HG03108 (cell line): ENCODE measurements at regions not wholly inside any gene's neighbourhood (a gene's known extent, or its start where the extent isn't known, plus 50 kb on each side); places are given as distances from the start of the nearest gene placed in this dataset.

Source experiments
- ATAC-seq: cut with Tn5 transposase; IDR thresholded peaks from one replicate; pipeline ENCODE4 v1.9.1; 2021; ENCODE audit warnings: moderate library complexity; ENCODE audit not compliant: unreplicated experiment

GRCh38 chr4:67125636-67126514 lies 419.4 kb downstream of the CENPC start:
- no peak for ATAC-seq

DNA sequence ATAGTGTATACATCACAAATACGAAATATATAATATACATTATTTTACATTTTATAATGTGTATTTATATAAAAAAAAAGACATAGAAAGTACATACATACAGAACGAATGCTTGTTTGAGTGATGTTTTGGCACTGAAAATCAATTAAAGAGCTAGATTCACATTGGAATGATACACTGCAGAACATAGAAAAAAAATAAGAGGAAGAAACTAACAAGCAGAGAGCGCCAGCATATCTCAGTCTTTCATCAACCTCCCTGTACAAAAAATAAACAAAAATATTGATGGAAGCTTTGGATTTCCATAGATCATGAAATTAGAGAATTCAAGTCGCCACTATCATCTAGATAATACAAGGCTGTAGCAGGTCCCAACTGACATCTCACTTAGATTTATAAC lies 420.6 kb downstream of the CENPC start:
- ATAC-seq, result no peak

GRCh38 chr4:67122029-67122428 lies 423.3 kb downstream of the CENPC start:
- ATAC-seq, result no peak

DNA sequence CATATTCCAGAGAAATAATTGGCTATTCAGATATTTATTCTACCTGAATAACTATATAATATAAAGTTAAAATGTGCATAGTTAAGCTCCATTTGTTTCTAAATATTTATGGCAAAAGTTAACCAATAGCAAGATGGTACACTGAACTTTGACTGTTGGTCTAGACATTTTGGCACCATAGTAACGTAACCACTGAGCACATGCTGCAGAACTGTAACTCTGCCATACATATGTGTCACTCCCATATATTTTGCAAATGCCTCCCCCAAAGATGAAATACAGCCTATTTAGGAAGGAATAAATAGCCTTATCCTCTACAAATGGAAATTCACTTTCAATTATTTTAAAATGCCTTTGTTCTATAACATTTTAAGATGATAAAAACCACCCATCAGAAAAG lies 424.9 kb downstream of the CENPC start:
- no peak for ATAC-seq

GRCh38 chr4:67109276-67109675 lies 436.0 kb downstream of the CENPC start:
- ATAC-seq, result no peak

GRCh38 chr4:67106861-67107460 lies 438.3 kb downstream of the CENPC start:
- ATAC-seq, result no peak

DNA sequence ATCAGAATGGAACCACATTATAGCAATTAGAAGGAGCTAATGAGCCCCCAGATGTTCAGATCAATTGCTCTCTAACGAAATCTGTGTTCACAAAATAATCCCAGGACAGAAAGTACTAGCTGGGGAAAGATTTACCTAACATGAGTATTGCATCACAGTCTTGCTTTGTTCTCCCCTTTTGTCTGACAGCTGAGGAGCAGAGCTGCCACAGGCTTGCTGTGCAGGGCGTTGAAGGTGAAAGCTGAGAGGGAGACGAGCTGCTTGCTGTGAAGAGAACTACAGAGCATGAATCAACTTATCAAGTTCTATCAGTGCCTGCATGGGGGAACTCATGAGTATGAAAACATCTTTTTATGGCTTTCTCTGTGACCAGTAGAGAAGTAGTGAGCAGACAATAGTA lies 441.2 kb downstream of the CENPC start:
- no peak for ATAC-seq

GRCh38 chr4:67103001-67103747 lies 442.1 kb downstream of the CENPC start:
- ATAC-seq, result no peak

- no peak for ATAC-seq
These were observed 443.7 kb downstream of the CENPC start for GRCh38 chr4:67101612-67102011.

- no peak for ATAC-seq
These were observed 453.0 kb downstream of the CENPC start for GRCh38 chr4:67092351-67092750.

- ATAC-seq, result no peak
These were observed 453.6 kb downstream of the CENPC start for GRCh38 chr4:67091673-67092072.

DNA sequence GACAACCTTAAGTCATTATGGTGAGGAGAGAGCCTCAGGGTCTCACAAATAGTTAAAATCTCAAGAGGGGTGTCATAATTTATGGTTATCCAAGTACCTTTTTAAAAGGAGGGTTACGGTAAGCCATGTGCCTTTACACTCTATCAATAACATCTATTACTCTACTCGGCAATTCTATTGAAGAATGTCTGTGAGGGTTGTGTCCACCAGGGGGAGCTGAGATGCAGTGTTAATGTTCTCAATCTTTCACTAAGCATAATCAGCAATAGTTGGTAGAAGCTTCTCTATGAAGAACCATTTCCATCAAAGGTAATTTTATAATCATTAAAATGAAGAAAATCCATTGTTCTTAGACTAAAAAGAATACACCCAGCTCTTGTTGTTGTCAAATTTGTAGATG lies 457.4 kb downstream of the CENPC start:
- ATAC-seq, result peak; percentile 61

- no peak for ATAC-seq
These were observed 460.5 kb downstream of the CENPC start for GRCh38 chr4:67084783-67085182.

DNA sequence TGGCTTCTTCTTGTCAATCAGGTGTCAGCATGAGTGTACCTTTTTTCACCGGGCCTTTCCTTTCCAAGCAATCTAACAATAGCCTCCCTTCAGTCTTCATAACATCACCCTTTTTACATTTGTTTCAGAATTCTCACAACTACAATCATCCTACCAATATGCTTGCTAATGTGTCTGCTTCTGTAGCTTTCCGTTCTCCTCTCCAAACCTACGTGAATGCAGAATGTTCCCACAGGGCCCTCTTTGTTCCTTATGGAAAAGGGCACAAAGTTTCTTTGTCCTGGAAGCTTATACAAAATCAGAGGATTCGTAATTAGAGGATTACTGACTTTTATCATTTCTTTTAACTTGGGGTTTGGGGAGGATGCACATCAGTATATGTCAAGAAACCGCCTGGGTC lies 461.8 kb downstream of the CENPC start:
- ATAC-seq, result no peak

DNA sequence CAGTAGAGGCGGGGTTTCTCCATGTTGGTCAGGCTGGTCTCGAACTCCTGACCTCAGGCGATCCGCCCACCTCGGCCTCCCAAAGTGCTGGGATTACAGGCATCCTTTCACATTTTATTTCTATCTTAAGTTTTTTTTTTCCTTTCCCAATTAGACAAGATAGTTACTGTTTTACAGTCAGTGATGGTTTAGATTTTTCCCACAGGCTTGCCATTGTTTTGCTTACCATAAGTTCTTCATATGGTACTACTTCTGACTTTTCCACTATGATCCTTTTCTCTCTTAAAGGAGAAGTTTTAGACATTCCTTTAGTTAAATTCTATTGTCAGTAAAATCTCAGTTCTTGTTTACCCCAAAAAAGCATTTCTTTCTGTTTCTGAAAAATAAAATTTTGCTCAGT lies 462.6 kb downstream of the CENPC start:
- no peak for ATAC-seq

GRCh38 chr4:67080046-67080557 lies 465.2 kb downstream of the CENPC start:
- no peak for ATAC-seq

DNA sequence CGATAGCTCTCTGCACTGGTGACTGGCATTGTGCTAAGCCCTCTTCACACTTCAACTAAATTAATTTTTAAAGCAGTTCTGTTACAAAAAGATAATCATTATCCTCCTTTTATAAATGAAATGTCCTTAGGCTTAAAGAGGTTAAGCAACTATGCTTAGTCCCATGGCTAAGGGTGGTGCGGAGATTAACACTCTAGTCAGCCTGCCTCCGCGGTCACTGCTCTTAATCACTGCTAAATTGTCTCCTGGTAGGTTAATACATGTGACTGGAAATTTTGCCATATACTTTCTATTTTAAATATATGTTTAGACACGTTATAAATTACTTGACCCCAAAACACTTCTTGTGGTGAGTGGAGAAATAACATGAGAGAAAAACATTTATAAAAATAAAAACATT lies 473.7 kb downstream of the CENPC start:
- no peak for ATAC-seq

DNA sequence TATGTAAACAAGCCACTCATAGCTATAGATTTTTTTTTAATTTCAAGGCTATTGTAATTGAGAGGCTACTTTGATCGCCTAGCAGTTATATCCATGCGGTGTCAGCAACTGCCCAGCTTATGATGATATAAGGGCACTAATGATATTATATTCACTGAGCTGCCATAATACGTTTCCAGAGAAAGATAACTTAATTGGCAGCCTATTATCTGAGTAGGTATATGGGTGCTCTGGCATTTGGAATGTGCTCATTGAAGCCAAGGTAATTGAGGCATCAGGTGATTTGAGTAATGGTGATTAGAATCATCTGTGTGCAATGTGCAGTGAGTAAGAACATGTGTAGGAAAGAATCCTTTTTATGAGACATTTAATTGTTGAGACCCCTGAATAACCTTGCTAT lies 490.0 kb downstream of the CENPC start:
- no peak for ATAC-seq

GRCh38 chr4:67054896-67055295 lies 490.4 kb downstream of the CENPC start:
- ATAC-seq, result no peak

- no peak for ATAC-seq
These were observed 492.3 kb downstream of the CENPC start for GRCh38 chr4:67052814-67053675.
